Left colon (tissue), 2 donors: ENCODE measurements at regions not wholly inside any gene's neighbourhood (a gene's known extent, or its start where the extent isn't known, plus 50 kb on each side); places are given as distances from the start of the nearest gene placed in this dataset.

Experiments
- ATAC-seq: fragments of 200-7000 bp; cut with Tn5 transposase; one replicate; pipeline ENCODE4 v1.9.1; 2020; ENCODE audit warnings: mild to moderate bottlenecking, moderate library complexity
- DNase-seq, 2 donors: peaks; one replicate each; pipeline ENCODE4 v3.0.0-alpha.2; 2020
- intact Hi-C, 2 donors: fragments of 100-400 bp; cut with DNase I in 1 of 2; cut with micrococcal nuclease in 1 of 2; formaldehyde crosslinking; loops; one replicate each; pipeline versions ENCODE4 v1.11.2 to v1.14.0; 2022; cut with DNase I, micrococcal nuclease
- donor health status: DM: no; HTN: no; CAD: no.
- donor health status: DM: yes; HTN: yes; CAD: no.

DNA sequence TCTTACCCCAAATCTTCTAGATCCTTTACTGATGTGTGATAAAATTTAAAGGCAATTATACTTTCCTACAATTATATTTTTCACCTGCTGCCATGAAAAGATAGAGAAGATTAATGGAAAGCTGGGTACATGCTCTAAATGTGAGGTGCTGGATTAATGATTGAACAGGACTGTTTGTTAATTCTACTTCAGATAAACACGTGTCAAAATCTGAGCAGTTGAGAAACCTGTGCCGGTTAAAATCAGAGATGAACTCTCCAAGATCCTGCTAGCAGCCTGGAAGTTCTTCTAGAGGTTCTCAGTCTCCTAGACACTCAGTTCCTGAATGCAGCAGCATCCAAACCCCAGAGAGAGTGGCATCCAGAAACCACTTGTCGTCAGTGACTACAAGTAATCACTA is 69.2 kb downstream of the INHBA start:
- no peak for ATAC-seq
- DNase-seq, result no peak
- intact Hi-C loops, result no loop called here

GRCh38 chr7:41630741-41631140 is 72.1 kb downstream of the INHBA start:
- intact Hi-C loops, result no loop called here
- ATAC-seq (no peak), DNase-seq (no peak)

- DNase-seq, result no peak
- intact Hi-C loops, result no loop called here
- ATAC-seq, result no peak
Measured at GRCh38 chr7:41629711-41630111, 73.2 kb downstream of the INHBA start.

DNA sequence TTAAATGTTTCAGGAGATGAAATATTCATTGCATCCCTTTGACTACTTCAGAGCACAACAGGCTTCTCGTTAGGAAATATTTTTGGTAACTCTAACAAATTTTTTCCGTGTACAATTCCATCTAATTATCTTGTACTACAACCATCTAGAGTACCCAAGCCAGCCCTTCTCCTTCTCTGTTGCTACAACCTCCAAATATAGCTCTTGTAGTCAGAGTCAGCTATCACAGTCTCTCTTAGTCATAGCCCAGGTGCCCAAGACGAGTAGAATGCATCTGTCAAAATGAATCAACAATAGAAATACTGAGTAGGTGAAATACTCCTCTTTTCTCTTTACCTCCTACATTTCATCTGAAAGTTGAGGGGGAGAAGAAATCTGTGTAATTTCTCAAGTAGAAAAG is 74.0 kb downstream of the INHBA start:
- no peak for ATAC-seq
- no peak for DNase-seq
- intact Hi-C loops, result no loop called here

GRCh38 chr7:41627645-41628298 is 75.1 kb downstream of the INHBA start:
- intact Hi-C loops, result no loop called here
- ATAC-seq (no peak), DNase-seq (no peak)

DNA sequence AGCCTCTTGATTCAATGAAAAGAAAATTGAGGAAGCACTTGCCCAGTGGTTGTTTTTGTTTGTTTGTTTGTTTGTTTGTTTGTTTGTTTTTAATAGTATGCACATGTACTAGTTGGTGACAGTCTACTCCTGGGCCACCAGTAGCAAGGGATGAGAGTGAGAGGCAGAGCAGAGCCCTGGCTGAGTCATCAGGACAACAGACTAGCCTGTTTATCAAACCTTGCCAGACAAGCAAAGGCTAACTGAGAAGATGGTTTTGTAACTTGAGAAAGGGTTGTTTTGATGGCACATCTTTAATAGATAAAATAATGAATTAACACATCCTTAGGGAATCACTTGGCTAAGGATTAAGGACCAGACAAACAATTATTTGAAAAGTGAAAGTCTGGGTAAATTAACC is 78.1 kb downstream of the INHBA start:
- no peak for DNase-seq
- no peak for ATAC-seq
- intact Hi-C loops, result no loop called here

DNA sequence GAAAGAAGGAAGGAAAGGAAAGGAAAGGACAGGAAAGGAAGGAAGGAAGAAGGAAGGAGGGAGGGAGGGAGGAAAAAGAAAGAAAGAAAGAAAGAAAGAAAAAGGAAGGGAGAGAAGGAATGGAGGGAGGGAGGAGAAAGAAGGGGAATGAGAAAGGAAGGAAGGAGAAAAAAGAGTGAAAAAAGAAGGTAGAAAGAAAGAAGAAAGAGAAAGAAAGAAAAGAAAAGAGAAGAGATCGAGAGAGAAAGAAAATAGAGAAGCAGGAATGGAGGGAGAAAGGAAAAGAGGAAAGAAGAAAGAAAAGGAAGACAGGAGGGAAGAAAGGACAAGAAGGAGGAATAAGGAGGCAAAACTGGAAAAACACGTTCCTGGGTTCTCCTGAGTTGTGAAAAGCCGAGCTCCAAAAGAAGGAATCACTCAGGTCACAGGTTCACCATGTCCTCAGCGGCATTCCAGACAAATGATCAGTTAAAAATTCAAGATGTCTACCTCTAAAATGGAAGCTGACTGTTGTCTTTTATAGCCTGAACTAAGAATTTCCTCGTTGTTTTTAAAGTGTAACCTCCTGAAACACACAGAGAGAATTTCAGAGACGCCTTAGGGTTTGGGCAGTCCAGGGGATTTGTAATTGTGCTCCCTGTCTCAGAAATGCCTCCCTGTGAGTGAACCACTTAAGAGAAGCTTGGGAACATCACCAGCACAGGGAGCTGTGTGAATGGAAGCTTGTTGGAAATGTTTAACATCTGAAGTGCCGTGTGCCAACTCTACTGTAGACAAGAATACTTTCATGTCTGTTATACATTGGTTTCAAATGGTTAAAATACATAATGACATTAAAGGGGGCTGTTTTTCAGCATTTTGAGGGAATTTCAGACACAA is 80.7 kb downstream of the INHBA start:
- no peak for ATAC-seq
- DNase-seq, result no peak

GRCh38 chr7:41617987-41618386 is 84.9 kb downstream of the INHBA start:
- DNase-seq (no peak), ATAC-seq (no peak)
- intact Hi-C loops, result no loop called here

More for the DNA sequence above, 80.7 kb downstream of the INHBA start:
- intact Hi-C loops, result no loop called here

DNA sequence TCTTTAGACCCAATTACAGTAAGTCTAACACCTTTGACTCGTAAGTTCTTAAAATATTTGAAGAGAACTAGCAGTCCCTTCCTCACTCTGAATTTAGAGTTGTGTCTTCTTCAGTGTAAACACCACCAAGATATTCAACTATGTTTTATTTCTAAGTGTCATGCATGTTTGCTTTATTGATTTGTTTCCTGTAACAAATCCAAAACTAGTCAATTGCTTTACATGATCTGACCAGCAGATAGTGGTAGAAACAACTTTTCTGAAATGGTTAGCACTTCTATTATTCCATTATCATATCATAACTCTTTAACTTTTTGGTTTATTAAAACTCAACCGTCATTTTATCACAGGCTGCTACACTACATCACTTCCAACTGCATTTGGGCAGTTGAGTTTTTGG is 90.1 kb downstream of the INHBA start:
- DNase-seq, result no peak
- ATAC-seq, result no peak
- intact Hi-C loops, result no loop called here

DNA sequence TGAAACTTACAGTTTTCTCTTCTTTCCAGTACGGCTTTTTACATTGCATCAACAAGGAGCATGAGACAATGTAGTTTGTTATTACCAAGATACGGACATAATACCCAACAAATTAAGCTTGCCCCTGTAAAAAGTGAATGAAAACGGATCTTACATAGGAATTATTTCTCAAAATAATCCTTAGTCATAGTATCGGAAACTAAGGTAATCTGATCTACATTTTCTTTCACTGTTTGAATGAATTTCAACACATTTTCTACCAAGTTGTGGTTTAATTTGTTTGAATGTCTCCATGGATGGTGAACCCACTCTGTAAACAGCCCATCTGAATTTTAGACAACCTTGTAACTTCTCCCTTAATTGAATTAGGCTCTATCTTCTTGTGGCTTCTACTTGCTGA is 90.5 kb downstream of the INHBA start:
- ATAC-seq (no peak), DNase-seq (no peak)
- intact Hi-C loops, result no loop called here

GRCh38 chr7:41608447-41608846 is 94.4 kb downstream of the INHBA start:
- ATAC-seq, result no peak
- DNase-seq, result no peak
- intact Hi-C loops, result no loop called here

- intact Hi-C loops, result no loop called here
- no peak for DNase-seq
- no peak for ATAC-seq
Measured at GRCh38 chr7:41603985-41604384, 98.9 kb downstream of the INHBA start.

DNA sequence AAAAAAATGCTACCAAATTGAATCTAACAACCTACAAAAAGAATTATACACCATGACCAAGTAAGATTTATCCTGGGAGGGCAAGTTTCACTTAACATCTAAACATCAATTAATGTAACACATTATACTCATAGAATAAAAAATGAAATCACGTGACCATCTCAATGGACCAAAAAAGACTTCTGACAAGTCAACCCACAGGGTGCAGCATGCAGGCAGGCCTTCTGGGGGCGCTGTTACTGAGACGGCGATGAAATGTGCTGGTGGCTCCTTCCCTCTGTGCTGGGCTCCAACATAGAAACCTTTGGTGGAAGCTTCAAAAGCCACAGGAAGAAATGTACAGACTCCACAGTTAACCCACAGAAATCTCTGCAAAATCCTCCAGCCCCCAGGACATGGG is 103.1 kb downstream of the INHBA start:
- intact Hi-C loops, result no loop called here
- no peak for DNase-seq
- ATAC-seq, result no peak

DNA sequence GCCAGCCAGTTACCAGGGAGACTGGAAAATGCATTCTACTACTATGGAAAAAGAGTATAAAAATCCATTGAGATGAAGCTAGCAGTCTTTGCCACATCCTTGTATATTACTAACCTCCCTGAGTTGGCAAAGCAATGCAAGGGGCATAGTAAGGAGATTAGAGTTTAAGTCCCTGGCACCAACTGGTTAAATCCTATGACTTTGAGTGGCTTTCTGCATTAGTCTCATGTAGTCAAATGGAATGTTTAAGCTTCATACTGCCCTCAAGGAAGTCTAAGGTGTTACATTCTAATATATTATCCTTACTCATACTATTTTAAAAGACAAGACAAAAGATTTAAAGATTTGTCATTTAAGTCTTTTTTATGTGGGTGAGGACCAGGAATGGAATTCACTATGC is 110.1 kb downstream of the INHBA start:
- intact Hi-C loops, result no loop called here
- ATAC-seq (no peak), DNase-seq (no peak)

DNA sequence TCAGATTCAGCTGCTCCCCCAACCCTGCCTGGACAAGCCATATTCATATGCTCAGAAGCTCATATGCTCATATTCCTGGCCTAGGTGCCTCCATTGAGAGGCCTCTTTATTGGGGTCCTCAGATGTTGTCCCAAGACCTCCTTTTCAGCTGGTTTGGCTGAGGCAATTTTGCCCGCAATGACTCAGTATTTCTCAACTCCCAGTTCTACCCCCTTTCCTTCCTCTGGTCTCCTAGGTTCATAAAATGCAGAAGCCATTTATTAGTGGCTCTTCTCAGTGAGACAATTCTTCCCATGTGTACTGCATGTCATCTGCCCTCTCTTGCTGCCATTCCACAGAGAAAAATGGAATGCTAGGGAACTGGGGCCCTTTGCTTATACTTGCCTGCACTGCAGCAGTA is 110.7 kb downstream of the INHBA start:
- intact Hi-C loops, result no loop called here
- ATAC-seq, result no peak
- no peak for DNase-seq

GRCh38 chr7:41590986-41591385 is 111.9 kb downstream of the INHBA start:
- intact Hi-C loops, result no loop called here
- no peak for ATAC-seq
- DNase-seq, result no peak

- no peak for ATAC-seq
- DNase-seq, result no peak
- intact Hi-C loops, result no loop called here
Measured at GRCh38 chr7:41588341-41588740, 114.5 kb downstream of the INHBA start.

DNA sequence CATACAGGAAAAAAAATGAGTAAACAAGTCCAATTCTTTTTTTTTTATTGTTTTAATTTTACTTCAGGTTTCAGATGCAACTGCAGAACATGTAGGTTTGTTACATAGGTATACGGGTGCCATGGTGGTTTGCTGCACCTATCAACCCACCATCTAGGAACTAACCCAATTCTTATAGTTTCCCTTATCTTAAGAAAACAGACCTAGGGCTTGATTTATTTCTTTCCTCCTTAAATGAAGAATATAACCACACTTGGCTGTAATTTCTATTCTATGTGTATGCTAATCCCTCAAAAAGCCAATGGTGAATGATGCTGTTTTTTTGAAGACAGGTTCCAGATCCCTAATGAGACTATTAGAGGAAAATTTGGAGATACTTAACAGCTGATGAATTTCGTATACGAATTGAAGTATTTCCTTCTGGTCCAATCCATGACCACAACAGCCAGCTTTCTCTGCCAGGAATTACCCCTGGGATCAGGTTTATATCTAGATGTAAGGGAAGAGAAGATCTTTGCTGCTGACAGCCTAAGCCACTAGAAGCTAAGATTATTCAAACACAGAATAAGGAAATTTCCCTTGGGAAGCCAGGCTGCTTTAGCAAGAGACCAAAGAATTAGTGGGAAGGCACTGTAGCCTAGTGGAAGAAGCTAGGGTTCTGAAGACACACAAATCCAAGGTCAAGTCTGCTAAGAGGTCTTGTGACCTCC is 115.8 kb downstream of the INHBA start:
- ATAC-seq (no peak), DNase-seq (no peak)
- intact Hi-C loops, result no loop called here

GRCh38 chr7:41584746-41585145 is 118.1 kb downstream of the INHBA start:
- ATAC-seq (no peak), DNase-seq (no peak)
- intact Hi-C loops, result no loop called here

GRCh38 chr7:41582116-41582515 is 120.8 kb downstream of the INHBA start:
- DNase-seq, result no peak
- intact Hi-C loops, result no loop called here

More at GRCh38 chr7:41582116-41582515, 120.8 kb downstream of the INHBA start:
- ATAC-seq, result no peak
